ENCODE measurements at regions not wholly inside any gene's neighbourhood (a gene's known extent, or its start where the extent isn't known, plus 50 kb on each side); places are given as distances from the start of the nearest gene placed in this dataset.

GRCh38 chr1:192491804-192492554, 83.6 kb upstream of the RGS1 start:
- TF ChIP-seq CTCF (IDR thresholded peaks at IDR 0.05 in 8 of 11, conservative IDR thresholded peaks at IDR 0.05 in 3 of 11), result no peak
- no peak for TF ChIP-seq POLR2A (IDR thresholded peaks at IDR 0.05)
- no peak for TF ChIP-seq POLR2AphosphoS5 (IDR thresholded peaks at IDR 0.05)

All from spleen (tissue), 7 donors.